RWPE2 (cell line): ENCODE measurements at regions not wholly inside any gene's neighbourhood (a gene's known extent, or its start where the extent isn't known, plus 50 kb on each side); places are given as distances from the start of the nearest gene placed in this dataset.

Source experiments
- ATAC-seq: fragments of 200-7000 bp; cut with Tn5 transposase; 3 replicates; pipeline ENCODE4 v1.9.1; 2021; ENCODE audit warnings: low read depth
- DNase-seq: peaks from one replicate; pipeline ENCODE4 v3.0.0-alpha.2; 2020; ENCODE audit warnings: low spot score
- H3K27ac ChIP-seq: fragments of 450-650 bp; 2 replicates; pipeline ENCODE4 v1.5.1; 2017; ENCODE audit warnings: mild to moderate bottlenecking; ENCODE audit not compliant: poor library complexity, severe bottlenecking
- H3K27me3 ChIP-seq: fragments of 250-450 bp; sonication (Bioruptor Pico); 2 replicates; pipeline ENCODE4 v1.5.1; 2021; ENCODE audit warnings: mild to moderate bottlenecking, moderate library complexity; ENCODE audit not compliant: insufficient read depth, poor library complexity, severe bottlenecking
- H3K36me3 ChIP-seq: fragments of 250-450 bp; sonication (Bioruptor Pico); 2 replicates; pipeline ENCODE4 v1.5.1; 2020; ENCODE audit warnings: low read depth, mild to moderate bottlenecking, moderate library complexity
- H3K4me1 ChIP-seq: fragments of 250-450 bp; sonication (Bioruptor Pico); 2 replicates; pipeline ENCODE4 v1.5.1; 2021; ENCODE audit warnings: mild to moderate bottlenecking, moderate library complexity; ENCODE audit not compliant: insufficient read depth, poor library complexity, severe bottlenecking
- H3K4me3 ChIP-seq: fragments of 250-450 bp; sonication (Bioruptor Pico); 2 replicates; pipeline ENCODE4 v1.5.1; 2021; ENCODE audit warnings: mild to moderate bottlenecking, moderate library complexity; ENCODE audit not compliant: severe bottlenecking
- H3K9me3 ChIP-seq: fragments of 250-450 bp; sonication (Bioruptor Pico); 2 replicates; pipeline ENCODE4 v1.5.1; 2021; ENCODE audit warnings: mild to moderate bottlenecking, moderate library complexity; ENCODE audit not compliant: severe bottlenecking
- TF ChIP-seq, protein P1 (sequence below): fragments of 450-650 bp; IDR thresholded peaks from one replicate; pipeline ENCODE4 v1.5.1; 2017; ENCODE audit warnings: mild to moderate bottlenecking, moderate library complexity; ENCODE audit not compliant: poor library complexity, severe bottlenecking

DNA sequence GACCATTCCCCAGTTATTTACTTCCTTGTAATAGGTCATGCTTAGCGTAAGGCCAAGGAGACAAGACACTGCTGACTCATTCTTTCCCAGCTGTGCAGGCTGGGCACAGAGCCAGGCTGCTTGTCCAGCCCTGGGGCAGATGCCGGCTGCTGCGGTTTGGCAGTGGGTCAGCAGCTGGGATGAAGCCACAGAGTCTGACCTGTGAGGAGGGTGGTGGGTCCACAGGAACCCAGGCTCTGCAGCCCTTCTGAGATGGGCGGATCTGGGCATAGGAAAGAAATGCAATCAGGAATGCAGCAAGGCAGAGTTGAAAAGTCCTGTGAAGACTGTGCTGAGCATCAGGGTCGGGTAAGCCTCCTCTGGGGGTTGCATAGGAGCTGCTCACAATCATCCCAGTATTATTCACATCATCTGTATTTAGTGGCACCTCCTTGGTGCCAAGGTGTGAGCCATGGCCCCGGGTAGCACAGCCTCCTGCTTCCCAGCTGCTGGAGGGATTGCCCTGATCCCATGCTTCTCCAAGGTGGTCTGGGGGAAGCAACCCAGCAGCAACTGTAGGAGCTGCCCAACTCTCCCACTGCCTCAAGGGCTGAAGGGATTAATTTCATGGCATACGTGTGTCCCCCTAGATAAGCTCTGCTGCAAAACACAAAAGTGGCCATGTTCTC is 139.0 kb downstream of the DDX1 start:
- DNase-seq (peak; percentile 93), ATAC-seq (peak; percentile 95)
- Histone ChIP-seq H3K9me3 (no peaks in the 10 kb centered on the region), H3K27me3 (peaks cover 48% of the 10 kb centered on the region), H3K4me1 (peaks cover 9% of the 10 kb centered on the region), H3K27ac (no peak overlapping the region), H3K4me3 (no peak overlapping the region), H3K36me3 (no peaks in the 10 kb centered on the region)
- TF ChIP-seq, protein P1, sequence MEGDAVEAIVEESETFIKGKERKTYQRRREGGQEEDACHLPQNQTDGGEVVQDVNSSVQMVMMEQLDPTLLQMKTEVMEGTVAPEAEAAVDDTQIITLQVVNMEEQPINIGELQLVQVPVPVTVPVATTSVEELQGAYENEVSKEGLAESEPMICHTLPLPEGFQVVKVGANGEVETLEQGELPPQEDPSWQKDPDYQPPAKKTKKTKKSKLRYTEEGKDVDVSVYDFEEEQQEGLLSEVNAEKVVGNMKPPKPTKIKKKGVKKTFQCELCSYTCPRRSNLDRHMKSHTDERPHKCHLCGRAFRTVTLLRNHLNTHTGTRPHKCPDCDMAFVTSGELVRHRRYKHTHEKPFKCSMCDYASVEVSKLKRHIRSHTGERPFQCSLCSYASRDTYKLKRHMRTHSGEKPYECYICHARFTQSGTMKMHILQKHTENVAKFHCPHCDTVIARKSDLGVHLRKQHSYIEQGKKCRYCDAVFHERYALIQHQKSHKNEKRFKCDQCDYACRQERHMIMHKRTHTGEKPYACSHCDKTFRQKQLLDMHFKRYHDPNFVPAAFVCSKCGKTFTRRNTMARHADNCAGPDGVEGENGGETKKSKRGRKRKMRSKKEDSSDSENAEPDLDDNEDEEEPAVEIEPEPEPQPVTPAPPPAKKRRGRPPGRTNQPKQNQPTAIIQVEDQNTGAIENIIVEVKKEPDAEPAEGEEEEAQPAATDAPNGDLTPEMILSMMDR: no peak

DNA sequence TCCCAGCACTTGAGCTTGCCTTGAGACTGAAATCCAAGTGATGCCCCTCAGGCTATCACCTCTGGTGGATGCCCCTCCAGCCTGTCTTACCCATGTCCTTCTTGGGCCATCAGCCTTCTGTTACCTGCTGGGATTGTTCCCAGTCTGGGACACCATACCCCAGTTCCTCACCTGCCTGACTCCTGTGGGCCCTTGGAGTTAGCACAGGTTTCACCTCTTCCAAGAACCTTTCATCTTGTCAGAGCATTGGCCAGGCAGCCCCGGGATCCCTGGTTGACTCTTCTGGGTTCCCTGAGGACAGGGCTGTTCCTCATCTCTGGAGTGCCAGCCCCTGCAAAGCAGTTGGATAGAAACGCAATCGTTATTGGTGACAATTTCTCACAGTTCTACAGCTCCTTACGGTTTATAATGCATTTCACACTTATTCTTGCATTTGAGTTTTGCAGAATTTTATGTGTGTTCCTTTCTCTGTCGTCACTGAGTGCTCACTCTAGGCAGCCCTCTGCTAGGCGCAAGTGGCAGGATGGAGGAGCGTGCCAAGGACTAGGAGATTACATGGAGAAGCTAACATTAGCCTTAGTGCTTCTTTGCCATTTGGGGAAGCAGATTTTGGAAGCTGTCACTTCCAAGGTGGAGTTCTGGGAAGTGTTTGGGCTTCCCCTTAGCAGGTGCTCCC is 139.7 kb downstream of the DDX1 start:
- no peak for DNase-seq
- peaks cover 9% of the 10 kb centered on the region for H3K4me1 ChIP-seq
- H3K36me3 ChIP-seq: no peaks in the 10 kb centered on the region
- ATAC-seq: no peak
- H3K9me3 ChIP-seq: no peaks in the 10 kb centered on the region
- TF ChIP-seq, protein P1: no peak
- H3K4me3 ChIP-seq: no peak overlapping the region
- no peak overlapping the region for H3K27ac ChIP-seq
- peaks cover 52% of the 10 kb centered on the region for H3K27me3 ChIP-seq

DNA sequence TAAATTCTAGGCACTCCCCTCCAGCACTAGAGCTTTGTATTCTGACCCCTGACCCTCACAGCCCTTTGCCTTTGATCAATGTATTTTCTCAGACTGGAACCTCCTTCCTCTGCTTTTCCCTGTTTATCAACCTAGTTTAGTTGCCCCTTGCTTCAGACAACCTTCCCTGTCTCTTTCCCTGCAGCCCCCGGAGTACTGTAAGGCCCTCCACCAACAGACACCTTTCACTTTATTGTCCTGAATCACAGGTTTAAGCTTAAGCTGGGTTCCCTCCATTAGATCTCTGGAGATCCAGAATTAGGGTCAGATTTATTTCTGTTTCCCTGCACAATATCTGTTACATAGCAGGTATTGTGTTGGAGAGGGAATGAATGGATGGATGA is 140.2 kb downstream of the DDX1 start:
- Histone ChIP-seq H3K27me3 (peaks cover 52% of the 10 kb centered on the region), H3K27ac (no peak overlapping the region), H3K9me3 (no peaks in the 10 kb centered on the region), H3K36me3 (no peaks in the 10 kb centered on the region), H3K4me1 (peaks cover 9% of the 10 kb centered on the region), H3K4me3 (no peak overlapping the region)
- TF ChIP-seq, protein P1: no peak
- no peak for ATAC-seq
- DNase-seq: no peak

DNA sequence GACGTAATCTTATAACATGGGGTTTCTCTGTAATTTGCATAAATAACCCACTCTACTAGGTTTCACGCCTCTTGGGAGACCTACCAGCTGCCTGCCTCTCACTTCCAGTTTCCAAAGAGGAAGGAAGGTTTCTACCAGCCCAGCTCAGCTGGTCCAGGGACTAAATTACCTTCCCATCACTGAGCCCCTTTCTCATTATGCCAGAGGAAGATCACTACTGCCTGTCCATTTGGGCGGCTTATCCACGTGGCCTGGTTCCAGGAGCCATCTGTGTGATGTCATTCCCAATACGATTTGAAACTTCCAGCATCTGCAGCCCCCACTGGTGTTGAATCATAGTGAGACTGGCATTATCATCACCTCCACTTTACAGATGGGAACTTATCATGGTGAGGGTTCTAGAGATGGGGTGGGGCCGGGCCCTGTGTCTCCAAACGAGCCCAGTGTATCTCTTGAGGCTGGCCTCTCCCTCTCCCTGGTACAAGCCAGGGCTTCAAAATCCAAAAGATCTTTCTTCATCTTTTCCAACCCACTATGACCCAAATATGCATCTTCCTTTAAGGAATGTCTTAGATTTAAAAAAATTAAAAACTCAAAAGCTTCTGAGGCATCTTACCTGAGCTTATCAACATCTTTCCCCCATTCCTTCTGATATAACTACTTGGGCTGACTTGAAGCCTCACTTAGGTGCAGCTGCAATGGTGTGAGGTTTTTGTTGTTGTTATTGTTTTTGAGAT is 140.8 kb downstream of the DDX1 start:
- no peaks in the 10 kb centered on the region for H3K9me3 ChIP-seq
- ATAC-seq: no peak
- DNase-seq: no peak
- H3K36me3 ChIP-seq: no peaks in the 10 kb centered on the region
- peaks cover 9% of the 10 kb centered on the region for H3K4me1 ChIP-seq
- peaks cover 52% of the 10 kb centered on the region for H3K27me3 ChIP-seq
- H3K27ac ChIP-seq: no peak overlapping the region
- TF ChIP-seq, protein P1: no peak
- H3K4me3 ChIP-seq: no peak overlapping the region
